Sigmoid colon (tissue), 6 donors: ENCODE measurements at regions not wholly inside any gene's neighbourhood (a gene's known extent, or its start where the extent isn't known, plus 50 kb on each side); places are given as distances from the start of the nearest gene placed in this dataset.

Experiments
- DNase-seq: peaks from one replicate; pipeline ENCODE4 v3.0.0-alpha.2; 2019
- H3K27ac ChIP-seq, 4 donors: fragments of 200-600 bp; sonication (generic); one replicate each; pipeline ENCODE4 v1.5.1; 2016 to 2019; ENCODE audit warnings: mild to moderate bottlenecking in 1 of 4
- H3K27me3 ChIP-seq, 3 donors: fragments of 200-600 bp; sonication (generic); one replicate each; pipeline ENCODE4 v1.5.1; 2019; ENCODE audit warnings: mild to moderate bottlenecking in 1 of 3
- H3K36me3 ChIP-seq, 4 donors: fragments of 200-600 bp; sonication (generic); one replicate each; pipeline ENCODE4 v1.5.1; 2016 to 2019
- H3K4me1 ChIP-seq, 4 donors: fragments of 200-600 bp; sonication (generic); one replicate each; pipeline ENCODE4 v1.5.1; 2017 to 2019
- H3K4me3 ChIP-seq, 4 donors: fragments of 200-600 bp; sonication (generic); one replicate each; pipeline ENCODE4 v1.5.1; 2017 to 2019; ENCODE audit warnings: mild to moderate bottlenecking in 2 of 4, moderate library complexity in 1 of 4
- H3K9me3 ChIP-seq, 4 donors: fragments of 200-600 bp in 3 of 4; sonication (generic) in 3 of 4; one replicate each; pipeline versions ENCODE4 v1.5.1 to v1.6.1; 2013 to 2019
- CTCF ChIP-seq, 4 experiments: fragments of 450-650 bp in 3 of 4; fragments of 200-600 bp in 1 of 4; IDR thresholded peaks; one replicate each; pipeline ENCODE4 v1.5.1; 2016 to 2019; ENCODE audit warnings: antibody characterized with exemption in 4 of 4, mild to moderate bottlenecking in 3 of 4, moderate library complexity in 2 of 4
- EP300 ChIP-seq, 4 donors: sonication (generic); formaldehyde crosslinking; IDR thresholded peaks; one replicate each; pipeline ENCODE4 v1.6.1; 2017; ENCODE audit warnings: antibody characterized with exemption in 4 of 4
- POLR2A ChIP-seq, 2 donors: fragments of 450-650 bp; IDR thresholded peaks; one replicate each; pipeline ENCODE4 v1.6.1; 2016; ENCODE audit warnings: antibody characterized with exemption in 2 of 2, mild to moderate bottlenecking in 2 of 2, moderate library complexity in 2 of 2
- POLR2AphosphoS5 ChIP-seq, 4 donors: sonication (generic); formaldehyde crosslinking; IDR thresholded peaks; one replicate each; pipeline ENCODE4 v1.6.1; 2017; ENCODE audit warnings: antibody characterized with exemption in 4 of 4
- WGBS, 2 donors: extraction: QIAGEN DNeasy Blood & Tissue Kit; methylation state at CpG; one replicate each; pipeline ENCODE4 v1.1.7; 2013; 5-methylcytosine and 5-hydroxymethylcytosine counted together
- intact Hi-C: fragments of 100-400 bp; cut with DNase I; formaldehyde crosslinking; loops from one replicate; pipeline ENCODE4 v1.15.1; 2023
- donor health status: healthy with polysubstance abuse.
- donor health status: healthy.

GRCh38 chr12:67829896-67830295 lies 159.4 kb upstream of the IFNG-AS1 start:
- 97% methylated on average over 4 of the region's 4 CpGs for WGBS, 2 donors
- Histone ChIP-seq H3K4me1 (peaks cover 0 to 26% (median 16%) of the 10 kb centered on the region in 4 donors), H3K27ac (no peak overlapping the region), H3K9me3 (no peaks in the 10 kb centered on the region), H3K4me3 (no peak overlapping the region), H3K27me3 (no peaks in the 10 kb centered on the region), H3K36me3 (no peaks in the 10 kb centered on the region)
- TF ChIP-seq POLR2AphosphoS5 (IDR thresholded peaks at IDR 0.05) = no peak
- no peak for TF ChIP-seq POLR2A (IDR thresholded peaks at IDR 0.05)
- TF ChIP-seq CTCF (IDR thresholded peaks at IDR 0.05) = no peak
- no peak for TF ChIP-seq EP300 (IDR thresholded peaks at IDR 0.05)
- intact Hi-C loops = loop anchor here (2.0 to 5.0 kb wide), 2 partner anchors 148 to 179 kb away; no protein-coding TSS in a partner anchor
- DNase-seq = no peak

GRCh38 chr12:67832155-67832554 lies 157.1 kb upstream of the IFNG-AS1 start:
- intact Hi-C loops = no loop called here
- H3K27me3 ChIP-seq = no peaks in the 10 kb centered on the region
- no peak overlapping the region for H3K4me3 ChIP-seq
- no peaks in the 10 kb centered on the region for H3K36me3 ChIP-seq
- TF ChIP-seq CTCF (IDR thresholded peaks at IDR 0.05) = no peak
- no peak for TF ChIP-seq POLR2A (IDR thresholded peaks at IDR 0.05)
- TF ChIP-seq EP300 (IDR thresholded peaks at IDR 0.05) = no peak
- no peak overlapping the region for H3K27ac ChIP-seq
- 75 to 86% methylated on average over 2 of the region's 2 CpGs for WGBS, 2 donors
- DNase-seq = no peak
- H3K9me3 ChIP-seq = no peaks in the 10 kb centered on the region
- peaks cover 0 to 12% (median 6%) of the 10 kb centered on the region in 4 donors for H3K4me1 ChIP-seq

- Histone ChIP-seq H3K27me3 (no peaks in the 10 kb centered on the region), H3K9me3 (no peaks in the 10 kb centered on the region), H3K36me3 (no peaks in the 10 kb centered on the region), H3K4me3 (no peak overlapping the region), H3K27ac (no peak overlapping the region), H3K4me1 (peaks cover 0 to 3% (median under 1%) of the 10 kb centered on the region in 4 donors)
- intact Hi-C loops = no loop called here
- no peak for DNase-seq
- TF ChIP-seq POLR2A (IDR thresholded peaks at IDR 0.05) (no peak), EP300 (IDR thresholded peaks at IDR 0.05) (no peak), CTCF (IDR thresholded peaks at IDR 0.05) (no peak), POLR2AphosphoS5 (IDR thresholded peaks at IDR 0.05) (no peak)
- 91 to 93% methylated on average over 5 of the region's 5 CpGs for WGBS, 2 donors
Observed at GRCh38 chr12:67833602-67834001, 155.6 kb upstream of the IFNG-AS1 start.

GRCh38 chr12:67837876-67838275 lies 151.4 kb upstream of the IFNG-AS1 start:
- H3K36me3 ChIP-seq = no peaks in the 10 kb centered on the region
- H3K4me3 ChIP-seq = no peak overlapping the region
- intact Hi-C loops = no loop called here
- no peak for DNase-seq
- no peaks in the 10 kb centered on the region for H3K4me1 ChIP-seq
- 87 to 89% methylated on average over 1 of the region's 1 CpG for WGBS, 2 donors
- TF ChIP-seq POLR2AphosphoS5 (IDR thresholded peaks at IDR 0.05) = no peak
- TF ChIP-seq POLR2A (IDR thresholded peaks at IDR 0.05) = no peak
- TF ChIP-seq EP300 (IDR thresholded peaks at IDR 0.05) = no peak
- TF ChIP-seq CTCF (IDR thresholded peaks at IDR 0.05) = no peak
- H3K27ac ChIP-seq = no peak overlapping the region
- no peaks in the 10 kb centered on the region for H3K9me3 ChIP-seq
- H3K27me3 ChIP-seq = no peaks in the 10 kb centered on the region

- no peak overlapping the region for H3K4me3 ChIP-seq
Observed at GRCh38 chr12:67842124-67842523, 147.1 kb upstream of the IFNG-AS1 start.

More at GRCh38 chr12:67842124-67842523, 147.1 kb upstream of the IFNG-AS1 start:
- Histone ChIP-seq H3K27ac (no peak overlapping the region), H3K4me1 (no peaks in the 10 kb centered on the region), H3K9me3 (no peaks in the 10 kb centered on the region), H3K27me3 (no peaks in the 10 kb centered on the region), H3K36me3 (no peaks in the 10 kb centered on the region)
- intact Hi-C loops = no loop called here
- WGBS, 2 donors = 59 to 75% methylated on average over 2 of the region's 2 CpGs
- TF ChIP-seq EP300 (IDR thresholded peaks at IDR 0.05) (no peak), POLR2AphosphoS5 (IDR thresholded peaks at IDR 0.05) (no peak), POLR2A (IDR thresholded peaks at IDR 0.05) (no peak), CTCF (IDR thresholded peaks at IDR 0.05) (no peak)
- DNase-seq = no peak
